GM12878 (cell line): ENCODE measurements at regions not wholly inside any gene's neighbourhood (a gene's known extent, or its start where the extent isn't known, plus 50 kb on each side); places are given as distances from the start of the nearest gene placed in this dataset.

Experiments
- ATAC-seq: fragments of 200-7000 bp; cut with Tn5 transposase; 3 replicates; pipeline ENCODE4 v1.9.1; 2020; ENCODE audit warnings: mild to moderate bottlenecking, moderate library complexity
- BruUV-seq: library from RNA; stranded (reverse); fragments of 400-500 nt; replicated peaks from 2 replicates; lab custom pipeline; 2021; lab: Mats Ljungman, UMichigan
- CTCF ChIA-PET: fragments of 300-600 bp; sonication (Branson Sonifier 250); formaldehyde crosslinking; extraction: SDS; loops from one replicate; lab custom pipeline; 2021; ENCODE audit warnings: inconsistent platforms; lab: Yijun Ruan, JAX
- POLR2A ChIA-PET: fragments of 350-600 bp; formaldehyde crosslinking; extraction: SDS; loops from one replicate; lab custom pipeline; 2021; ENCODE audit warnings: inconsistent platforms; lab: Charles Lee
- RAD21 ChIA-PET: fragments of 300-600 bp; sonication (Branson Sonifier 250); formaldehyde crosslinking; loops from one replicate; lab custom pipeline; 2023; ENCODE audit warnings: antibody characterized with exemption; ENCODE audit not compliant: unreplicated experiment; lab: Charles Lee
- SMC1A ChIA-PET: fragments of 300-600 bp; sonication (Branson Sonifier 250); formaldehyde crosslinking; loops from one replicate; lab custom pipeline; 2023; ENCODE audit not compliant: unreplicated experiment, uncharacterized antibody; lab: Charles Lee
- DNase-seq: peaks from one replicate; pipeline ENCODE4 v3.0.0-alpha.2; 2011; ENCODE audit warnings: low read depth, low spot score
- FAIRE-seq: peaks from 3 replicates; lab custom pipeline; 2011; peaks lifted over from hg19 to GRCh38; lab: Jason Lieb, UNC
- H2AFZ ChIP-seq: 2 replicates; pipeline ENCODE4 v1.6.0; 2011; ENCODE audit warnings: low read depth, low read length, control low read depth; ENCODE audit not compliant: control insufficient read depth
- H3K27ac ChIP-seq: 2 replicates; pipeline ENCODE4 v1.5.1; 2011; ENCODE audit warnings: control low read depth; ENCODE audit not compliant: control insufficient read depth, insufficient read depth
- H3K27me3 ChIP-seq, 2 experiments: replicated peaks in 1 of 2; 2 replicates each; pipeline versions ENCODE4 v1.6.0 to v1.6.1; 2011; ENCODE audit warnings: low read length in 1 of 2; ENCODE audit not compliant: control insufficient read depth in 2 of 2, insufficient read depth in 2 of 2
- H3K36me3 ChIP-seq, 2 experiments: 2 replicates each; pipeline ENCODE4 v1.5.1; 2011; ENCODE audit warnings: low read length in 1 of 2; ENCODE audit not compliant: control insufficient read depth in 2 of 2, insufficient read depth in 2 of 2
- H3K4me1 ChIP-seq: 2 replicates; pipeline ENCODE4 v1.6.1; 2011; ENCODE audit warnings: mild to moderate bottlenecking, low read length, moderate library complexity, mixed read lengths; ENCODE audit not compliant: control insufficient read depth, insufficient read depth
- H3K4me2 ChIP-seq: 2 replicates; pipeline ENCODE4 v1.6.0; 2011; ENCODE audit warnings: control low read depth; ENCODE audit not compliant: control insufficient read depth, insufficient read depth
- H3K4me3 ChIP-seq: fragments of 200-600 bp; sonication (generic); 2 replicates; pipeline ENCODE4 v1.5.1; 2016
- H3K79me2 ChIP-seq: 2 replicates; pipeline ENCODE4 v1.6.0; 2011; ENCODE audit warnings: low read length; ENCODE audit not compliant: control insufficient read depth, insufficient read depth
- H3K9ac ChIP-seq: 2 replicates; pipeline ENCODE4 v1.8.0; 2011; ENCODE audit warnings: low read length, control low read depth, mixed read lengths; ENCODE audit not compliant: control insufficient read depth, insufficient read depth
- H3K9me3 ChIP-seq: replicated peaks from 3 replicates; pipeline ENCODE4 v1.5.1; 2011; ENCODE audit warnings: mild to moderate bottlenecking, low read length; ENCODE audit not compliant: control insufficient read depth, insufficient read depth
- H4K20me1 ChIP-seq: 2 replicates; pipeline ENCODE4 v1.6.0; 2011; ENCODE audit not compliant: control insufficient read depth, insufficient read depth
- HDAC6 ChIP-seq: fragments of 200-600 bp; sonication (generic); IDR thresholded peaks from one replicate; pipeline ENCODE4 v1.8.0; 2017; ENCODE audit warnings: antibody characterized with exemption; ENCODE audit not compliant: unreplicated experiment
- JUNB ChIP-seq: IDR thresholded peaks from 2 replicates; pipeline ENCODE4 v1.6.1; 2016; ENCODE audit warnings: antibody characterized with exemption, mild to moderate bottlenecking
- KDM1A ChIP-seq: fragments of 200-600 bp; sonication (generic); IDR thresholded peaks from 2 replicates; pipeline ENCODE4 v1.6.1; 2016; ENCODE audit warnings: borderline replicate concordance
- KLF5 ChIP-seq: fragments of 450-650 bp; IDR thresholded peaks from 2 replicates; pipeline ENCODE4 v1.6.1; 2014; ENCODE audit warnings: mild to moderate bottlenecking; ENCODE audit not compliant: partially characterized antibody
- NR2C1 ChIP-seq: fragments of 450-650 bp; IDR thresholded peaks from 2 replicates; pipeline ENCODE4 v1.6.1; 2017; ENCODE audit warnings: antibody characterized with exemption, mild to moderate bottlenecking, moderate library complexity
- NR2F1 ChIP-seq: fragments of 450-650 bp; conservative IDR thresholded peaks from 2 replicates; pipeline ENCODE4 v1.6.1; 2017; ENCODE audit warnings: mild to moderate bottlenecking
- RB1 ChIP-seq: fragments of 450-650 bp; formaldehyde crosslinking; IDR thresholded peaks from 2 replicates; pipeline ENCODE4 v1.6.1; 2017; ENCODE audit warnings: mild to moderate bottlenecking, borderline replicate concordance
- RFX5 ChIP-seq: IDR thresholded peaks from 2 replicates; pipeline ENCODE4 v1.6.1; 2011; ENCODE audit warnings: low read depth, low read length, improper control_type of control experiment
- SREBF2 ChIP-seq: IDR thresholded peaks from 2 replicates; pipeline ENCODE4 v1.6.1; 2012; ENCODE audit warnings: mild to moderate bottlenecking, low read length
- WGBS: methylation state at CpG from one replicate; pipeline ENCODE4 v1.1.6; 2016; ENCODE audit warnings: low lambda C conversion rate; ENCODE audit not compliant: insufficient replicate concordance, insufficient coverage; ENCODE audit errors: missing lambda C conversion rate; 5-methylcytosine and 5-hydroxymethylcytosine counted together
- in situ Hi-C: fragments of 300-500 bp; cut with MboI; formaldehyde crosslinking; loops from 9 replicates; pipeline ENCODE4 v1.14.3; 2018; ENCODE audit warnings: mixed read lengths
- intact Hi-C: fragments of 100-400 bp; cut with micrococcal nuclease; formaldehyde crosslinking; loops from one replicate; pipeline ENCODE4 v1.14.2; 2022; ENCODE audit not compliant: unreplicated experiment
- TF ChIP-seq, protein P1 (sequence below): IDR thresholded peaks from 2 replicates; pipeline ENCODE4 v1.6.1; 2011; ENCODE audit warnings: borderline replicate concordance, low read depth, mild to moderate bottlenecking, moderate library complexity, low read length; ENCODE audit not compliant: insufficient read depth, poor library complexity, severe bottlenecking

DNA sequence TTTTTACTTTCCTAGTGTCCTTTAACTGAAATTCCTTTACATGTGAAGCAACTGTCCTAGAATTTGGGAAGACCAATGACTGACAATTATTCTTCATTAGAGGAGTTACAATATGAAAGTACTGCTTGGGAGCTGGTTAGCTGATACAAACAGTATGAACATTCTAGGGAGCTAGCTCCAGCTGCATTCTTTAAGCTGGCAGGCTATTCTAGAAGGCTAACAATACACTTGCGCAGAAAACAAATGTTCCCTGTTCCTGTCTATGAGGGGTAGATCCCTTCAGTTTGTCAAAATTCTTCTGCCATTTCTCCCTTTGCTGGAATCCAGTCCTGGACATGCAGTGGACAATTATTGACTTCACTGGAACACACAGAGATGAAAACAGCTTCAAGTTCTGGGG, 60.2 kb upstream of the NANOGP8 start:
- H3K9me3 ChIP-seq: no peaks in the 10 kb centered on the region; the same call in 2 of the 3 replicates
- no peaks in the 10 kb centered on the region for H4K20me1 ChIP-seq
- H3K4me2 ChIP-seq: no peak overlapping the region
- FAIRE-seq (no peak), ATAC-seq (no peak), DNase-seq (no peak)
- TF ChIP-seq KLF5 (no peak), SREBF2 (no peak), NR2C1 (no peak), NR2F1 (no peak), KDM1A (no peak), JUNB (no peak)
- H3K36me3 ChIP-seq: no peaks in the 10 kb centered on the region
- in situ Hi-C loops: no loop called here
- H3K27ac ChIP-seq: no peak overlapping the region
- H2AFZ ChIP-seq: no peak overlapping the region
- intact Hi-C loops: no loop called here
- no peak overlapping the region for H3K9ac ChIP-seq
- ChIA-PET SMC1A (no interaction called here), RAD21 (no interaction called here), POLR2A (no interaction called here), CTCF (interaction anchor here (1.2 kb wide), 1 partner anchor 299 kb away, joined by 3 read pairs; no protein-coding TSS in a partner anchor)
- no peaks in the 10 kb centered on the region for H3K27me3 ChIP-seq
- no peaks in the 10 kb centered on the region for H3K4me1 ChIP-seq
- 94% methylated on average over 1 of the region's 1 CpG for WGBS
- H3K4me3 ChIP-seq: no peak overlapping the region
- H3K79me2 ChIP-seq: no peaks in the 10 kb centered on the region
- BruUV-seq: no TSS peak

- DNase-seq (no peak), FAIRE-seq (no peak), ATAC-seq (no peak)
- H3K27ac ChIP-seq: no peak overlapping the region
- ChIA-PET SMC1A (no interaction called here), CTCF (no interaction called here), POLR2A (interaction anchor here (0.6 kb wide), 1 partner anchor 321 kb away, joined by 3 read pairs; no protein-coding TSS in a partner anchor), RAD21 (no interaction called here)
- no peak overlapping the region for H3K4me2 ChIP-seq
- no peaks in the 10 kb centered on the region for H3K79me2 ChIP-seq
- no peak overlapping the region for H3K9ac ChIP-seq
- no TSS peak for BruUV-seq
- H3K9me3 ChIP-seq: no peaks in the 10 kb centered on the region; the same call in 1 of the 3 replicates
- no peaks in the 10 kb centered on the region for H4K20me1 ChIP-seq
- TF ChIP-seq, protein P1, sequence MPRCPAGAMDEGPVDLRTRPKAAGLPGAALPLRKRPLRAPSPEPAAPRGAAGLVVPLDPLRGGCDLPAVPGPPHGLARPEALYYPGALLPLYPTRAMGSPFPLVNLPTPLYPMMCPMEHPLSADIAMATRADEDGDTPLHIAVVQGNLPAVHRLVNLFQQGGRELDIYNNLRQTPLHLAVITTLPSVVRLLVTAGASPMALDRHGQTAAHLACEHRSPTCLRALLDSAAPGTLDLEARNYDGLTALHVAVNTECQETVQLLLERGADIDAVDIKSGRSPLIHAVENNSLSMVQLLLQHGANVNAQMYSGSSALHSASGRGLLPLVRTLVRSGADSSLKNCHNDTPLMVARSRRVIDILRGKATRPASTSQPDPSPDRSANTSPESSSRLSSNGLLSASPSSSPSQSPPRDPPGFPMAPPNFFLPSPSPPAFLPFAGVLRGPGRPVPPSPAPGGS: no peak
- no peak for TF ChIP-seq RFX5
- TF ChIP-seq RB1: no peak
- no peak for TF ChIP-seq HDAC6
- intact Hi-C loops: no loop called here
- no peaks in the 10 kb centered on the region for H3K36me3 ChIP-seq
- in situ Hi-C loops: no loop called here
- WGBS: 48% methylated on average over 3 of the region's 3 CpGs
- H2AFZ ChIP-seq: no peak overlapping the region
- peaks cover 2% of the 10 kb centered on the region for H3K4me1 ChIP-seq
- H3K4me3 ChIP-seq: no peak overlapping the region
- H3K27me3 ChIP-seq: no peaks in the 10 kb centered on the region
Observed at GRCh38 chr15:35142578-35142977, 57.5 kb upstream of the NANOGP8 start.
